Neuronal stem cell (in vitro differentiated cells): ENCODE measurements at regions not wholly inside any gene's neighbourhood (a gene's known extent, or its start where the extent isn't known, plus 50 kb on each side); places are given as distances from the start of the nearest gene placed in this dataset.

Experiments
- DNase-seq: peaks from one replicate; pipeline ENCODE4 v3.0.0-alpha.2; 2013; ENCODE audit warnings: low spot score
- H2AFZ ChIP-seq: one replicate; pipeline ENCODE4 v1.6.1; 2013; ENCODE audit warnings: mild to moderate bottlenecking, low read length, inconsistent platforms
- H2AK5ac ChIP-seq: 2 replicates; pipeline ENCODE4 v1.6.1; 2013; ENCODE audit warnings: low read depth, mild to moderate bottlenecking, inconsistent platforms, low read length, moderate library complexity, mixed read lengths
- H2BK120ac ChIP-seq: 2 replicates; pipeline ENCODE4 v1.6.1; 2013; ENCODE audit warnings: low read depth, mild to moderate bottlenecking, inconsistent platforms, low read length, moderate library complexity, mixed read lengths
- H2BK12ac ChIP-seq: one replicate; pipeline ENCODE4 v1.6.1; 2013; ENCODE audit warnings: low read length, inconsistent platforms
- H2BK15ac ChIP-seq: 2 replicates; pipeline ENCODE4 v1.6.1; 2013; ENCODE audit warnings: mild to moderate bottlenecking, low read length, inconsistent platforms, mixed read lengths
- H2BK5ac ChIP-seq: one replicate; pipeline ENCODE4 v1.6.1; 2013; ENCODE audit warnings: inconsistent platforms, mild to moderate bottlenecking, low read length, moderate library complexity
- H3K14ac ChIP-seq: one replicate; pipeline ENCODE4 v1.6.1; 2013; ENCODE audit warnings: low read length, inconsistent platforms
- H3K18ac ChIP-seq: 2 replicates; pipeline ENCODE4 v1.6.1; 2013; ENCODE audit warnings: low read length, inconsistent platforms
- H3K23ac ChIP-seq: 2 replicates; pipeline ENCODE4 v1.6.1; 2013; ENCODE audit warnings: low read depth, mild to moderate bottlenecking, mixed read lengths, low read length, inconsistent platforms; ENCODE audit not compliant: poor library complexity
- H3K27ac ChIP-seq: replicated peaks from 3 replicates; pipeline ENCODE4 v1.5.1; 2013; ENCODE audit warnings: low read length, inconsistent platforms
- H3K27me3 ChIP-seq, 3 experiments: 2 replicates each; pipeline ENCODE4 v1.6.1; 2013; ENCODE audit warnings: low read length in 3 of 3, mild to moderate bottlenecking in 2 of 3, inconsistent platforms in 1 of 3, low read depth in 1 of 3, mixed read lengths in 1 of 3, moderate library complexity in 1 of 3; ENCODE audit not compliant: control insufficient read depth in 3 of 3, insufficient read depth in 3 of 3
- H3K36me3 ChIP-seq, 2 donors: replicated peaks in 1 of 2; 2 replicates each; pipeline ENCODE4 v1.6.1; 2013; ENCODE audit warnings: low read length in 2 of 2; ENCODE audit not compliant: control insufficient read depth in 2 of 2, insufficient read depth in 2 of 2
- H3K4ac ChIP-seq: 2 replicates; pipeline ENCODE4 v1.6.1; 2013; ENCODE audit warnings: inconsistent platforms, mild to moderate bottlenecking, low read length, moderate library complexity
- H3K4me1 ChIP-seq, 2 donors: 1 replicate in 1 of 2; 2 replicates in 1 of 2; pipeline ENCODE4 v1.6.1; 2013; ENCODE audit warnings: low read length in 2 of 2, low read depth in 1 of 2; ENCODE audit not compliant: control insufficient read depth in 2 of 2, insufficient read depth in 1 of 2
- H3K4me2 ChIP-seq: one replicate; pipeline ENCODE4 v1.6.1; 2013; ENCODE audit warnings: mild to moderate bottlenecking, low read length, inconsistent platforms; ENCODE audit not compliant: insufficient read depth, poor library complexity, severe bottlenecking
- H3K4me3 ChIP-seq, 2 donors: 2 replicates each; pipeline ENCODE4 v1.5.1; 2013; ENCODE audit warnings: low read length in 2 of 2, mild to moderate bottlenecking in 2 of 2, inconsistent platforms in 1 of 2, moderate library complexity in 1 of 2
- H3K79me1 ChIP-seq: one replicate; pipeline ENCODE4 v1.6.1; 2013; ENCODE audit warnings: low read depth, mild to moderate bottlenecking, inconsistent platforms, low read length, moderate library complexity
- H3K9ac ChIP-seq: one replicate; pipeline ENCODE4 v1.6.1; 2013; ENCODE audit warnings: mild to moderate bottlenecking, low read depth, low read length, inconsistent platforms; ENCODE audit not compliant: poor library complexity
- H3K9me3 ChIP-seq, 2 donors: replicated peaks in 1 of 2; 2 replicates each; pipeline versions ENCODE3 to v1.6.1; 2013; ENCODE audit warnings: low read length in 2 of 2, mild to moderate bottlenecking in 2 of 2, inconsistent platforms in 1 of 2, low read depth in 1 of 2, mixed read lengths in 1 of 2, moderate library complexity in 1 of 2; ENCODE audit not compliant: control insufficient read depth in 2 of 2, insufficient read depth in 1 of 2
- H4K8ac ChIP-seq: one replicate; pipeline ENCODE4 v1.6.1; 2013; ENCODE audit warnings: low read depth, mild to moderate bottlenecking, inconsistent platforms, low read length, moderate library complexity
- H4K91ac ChIP-seq: one replicate; pipeline ENCODE4 v1.6.1; 2013; ENCODE audit warnings: low read length, low read depth, mild to moderate bottlenecking, inconsistent platforms; ENCODE audit not compliant: poor library complexity
- WGBS, 2 donors: extraction: QIAGEN DNeasy Blood & Tissue Kit; methylation state at CpG; one replicate each; pipeline ENCODE4 v1.1.7; 2013; ENCODE audit warnings: missing lambda C conversion rate in 2 of 2, mixed read lengths in 1 of 2; ENCODE audit not compliant: insufficient read length in 2 of 2, insufficient replicate concordance in 1 of 2; ENCODE audit errors: extremely low coverage in 2 of 2; 5-methylcytosine and 5-hydroxymethylcytosine counted together

DNA sequence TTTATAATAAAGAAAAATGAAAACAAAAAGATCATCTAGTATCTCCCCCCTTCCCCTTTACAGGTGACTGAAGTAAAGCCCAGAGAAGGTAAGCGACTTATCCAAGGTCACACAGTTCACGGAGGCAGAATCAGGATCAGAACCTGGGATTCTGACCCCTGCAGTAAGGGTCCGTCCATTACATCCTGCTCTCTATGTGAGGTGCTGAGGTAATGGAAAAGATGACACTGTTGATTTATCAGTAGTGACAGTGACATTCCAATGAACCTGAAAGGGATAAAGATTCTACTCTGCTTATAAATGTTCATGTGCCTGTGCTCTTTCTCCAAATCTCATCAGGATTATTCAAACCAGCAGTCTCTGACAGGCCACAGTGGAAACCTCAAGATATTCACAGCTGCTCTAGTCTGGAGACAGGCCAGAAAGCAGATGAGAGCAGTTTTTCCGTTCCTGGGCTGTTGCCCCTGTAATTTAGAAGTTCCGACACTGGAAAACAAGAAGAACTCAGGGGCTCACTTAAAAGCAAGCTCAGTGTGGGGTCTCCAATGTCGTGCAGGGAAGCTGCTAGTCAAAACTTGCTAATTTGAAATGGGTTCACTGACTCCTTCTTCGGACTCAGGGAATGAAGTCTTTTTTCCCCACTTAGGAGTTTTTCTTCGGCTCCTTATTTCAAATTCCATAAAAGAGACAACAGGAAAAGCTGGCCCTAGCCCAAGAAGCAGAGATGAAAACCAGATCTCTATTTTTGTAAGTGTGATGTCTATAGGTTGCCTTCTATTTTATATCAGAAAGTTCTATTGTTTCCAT lies 131.8 kb upstream of the EEA1 start:
- H3K4ac ChIP-seq = no peak overlapping the region
- no peak overlapping the region for H3K9ac ChIP-seq
- peaks cover 3 to 9% of the 10 kb centered on the region in 2 donors for H3K4me1 ChIP-seq
- peak overlapping the region; percentile 83 for H2AFZ ChIP-seq
- no peak overlapping the region for H2BK12ac ChIP-seq
- no CpG with 5 or more reads among the region's 8 CpGs for WGBS, 2 donors
- no peaks in the 10 kb centered on the region for H3K27me3 ChIP-seq
- no peaks in the 10 kb centered on the region for H3K79me1 ChIP-seq
- H4K8ac ChIP-seq = no peak overlapping the region
- no peak overlapping the region for H3K14ac ChIP-seq
- H2BK120ac ChIP-seq = no peak overlapping the region
- H2BK5ac ChIP-seq = no peak overlapping the region
- no peak overlapping the region for H2BK15ac ChIP-seq
- H3K23ac ChIP-seq = no peak overlapping the region
- no peak overlapping the region for H3K27ac ChIP-seq
- no peak overlapping the region for H3K4me3 ChIP-seq
- no peak overlapping the region for H2AK5ac ChIP-seq
- no peak for DNase-seq
- no peaks in the 10 kb centered on the region for H3K36me3 ChIP-seq
- H3K9me3 ChIP-seq = no peaks in the 10 kb centered on the region
- H3K4me2 ChIP-seq = no peak overlapping the region
- no peak overlapping the region for H4K91ac ChIP-seq
- no peak overlapping the region for H3K18ac ChIP-seq

- Histone ChIP-seq H3K36me3 (no peaks in the 10 kb centered on the region), H3K4me2 (no peak overlapping the region), H4K91ac (no peak overlapping the region), H3K9me3 (no peaks in the 10 kb centered on the region), H4K8ac (no peak overlapping the region), H2AK5ac (peak overlapping the region; percentile 9), H2BK12ac (no peak overlapping the region), H3K18ac (peak overlapping the region; percentile 73), H3K27ac (no peak overlapping the region), H2AFZ (no peak overlapping the region), H3K4me1 (peaks cover 3 to 9% of the 10 kb centered on the region in 2 donors), H3K9ac (no peak overlapping the region), H2BK15ac (no peak overlapping the region), H2BK5ac (no peak overlapping the region), H3K79me1 (no peaks in the 10 kb centered on the region), H3K14ac (no peak overlapping the region), H3K4ac (no peak overlapping the region), H3K23ac (no peak overlapping the region), H3K4me3 (peak overlapping the region in 1 of 2 donors; percentile 42), H2BK120ac (no peak overlapping the region), H3K27me3 (no peaks in the 10 kb centered on the region)
- no peak for DNase-seq
- WGBS, 2 donors = no CpG with 5 or more reads among the region's 9 CpGs
These were observed 132.7 kb upstream of the EEA1 start for GRCh38 chr12:93061473-93062419.

DNA sequence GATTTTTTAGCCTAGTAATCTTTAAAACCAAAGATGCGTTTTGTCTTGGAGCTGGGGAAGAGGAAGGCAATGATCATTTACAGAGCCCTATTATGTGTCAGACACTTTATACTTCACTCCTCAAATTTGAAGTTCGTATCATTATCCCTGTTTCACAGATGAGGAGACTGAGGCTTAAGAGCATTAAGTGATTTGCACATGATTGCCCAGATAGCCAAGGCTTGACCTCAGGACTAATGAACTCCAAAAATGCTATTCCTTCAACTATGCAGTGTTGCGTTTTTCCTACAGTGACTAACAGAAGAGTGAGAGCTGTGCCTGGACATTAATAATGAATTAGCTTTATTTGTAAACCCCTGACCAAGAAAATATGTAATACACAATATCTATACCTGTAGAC lies 136.8 kb upstream of the EEA1 start:
- peaks cover under 1 to 7% of the 10 kb centered on the region in 2 donors for H3K4me1 ChIP-seq
- no peak overlapping the region for H3K4me2 ChIP-seq
- no peak overlapping the region for H3K18ac ChIP-seq
- H3K9ac ChIP-seq = no peak overlapping the region
- H2BK12ac ChIP-seq = no peak overlapping the region
- H2AFZ ChIP-seq = no peak overlapping the region
- H3K4ac ChIP-seq = no peak overlapping the region
- no peak for DNase-seq
- no peak overlapping the region for H3K23ac ChIP-seq
- no peak overlapping the region for H3K27ac ChIP-seq
- no peaks in the 10 kb centered on the region for H3K36me3 ChIP-seq
- no peak overlapping the region for H4K91ac ChIP-seq
- H3K79me1 ChIP-seq = no peaks in the 10 kb centered on the region
- no peak overlapping the region for H4K8ac ChIP-seq
- no peak overlapping the region for H2BK15ac ChIP-seq
- H3K27me3 ChIP-seq = no peaks in the 10 kb centered on the region
- H3K14ac ChIP-seq = no peak overlapping the region
- H2BK5ac ChIP-seq = no peak overlapping the region
- no CpG with 5 or more reads among the region's 3 CpGs for WGBS, 2 donors
- no peaks in the 10 kb centered on the region for H3K9me3 ChIP-seq
- H2AK5ac ChIP-seq = no peak overlapping the region
- no peak overlapping the region for H2BK120ac ChIP-seq
- no peak overlapping the region for H3K4me3 ChIP-seq

DNA sequence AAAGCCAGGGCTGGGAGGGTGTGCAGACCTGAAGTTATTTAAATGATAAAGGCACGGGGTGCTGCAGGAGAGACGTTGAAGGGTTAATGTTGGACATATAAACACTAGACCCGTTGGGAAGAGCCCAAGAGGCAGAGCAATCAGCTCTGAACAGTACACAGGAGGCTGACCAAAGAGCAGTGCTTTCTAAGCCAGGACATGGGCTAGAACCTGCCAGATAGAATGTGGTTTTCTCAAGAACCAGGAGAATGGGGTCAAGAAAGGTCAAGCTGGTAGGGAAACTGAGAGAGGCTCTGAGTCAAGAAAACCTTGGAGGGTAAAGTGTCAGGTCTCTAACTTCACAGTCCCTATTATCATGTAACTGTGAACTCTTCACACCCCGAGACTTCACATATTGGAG lies 143.2 kb upstream of the EEA1 start:
- no peak overlapping the region for H3K18ac ChIP-seq
- no peak overlapping the region for H2AK5ac ChIP-seq
- no peaks in the 10 kb centered on the region for H3K79me1 ChIP-seq
- no CpG with 5 or more reads among the region's 4 CpGs for WGBS, 2 donors
- H2BK12ac ChIP-seq = no peak overlapping the region
- H2BK120ac ChIP-seq = no peak overlapping the region
- no peak overlapping the region for H4K91ac ChIP-seq
- H4K8ac ChIP-seq = no peak overlapping the region
- H3K4me2 ChIP-seq = no peak overlapping the region
- H3K4ac ChIP-seq = no peak overlapping the region
- H3K9ac ChIP-seq = no peak overlapping the region
- H3K4me1 ChIP-seq = peaks cover 0 to 2% of the 10 kb centered on the region in 2 donors
- no peak overlapping the region for H3K23ac ChIP-seq
- H3K4me3 ChIP-seq = no peak overlapping the region
- no peak overlapping the region for H2BK15ac ChIP-seq
- no peaks in the 10 kb centered on the region for H3K27me3 ChIP-seq
- no peak overlapping the region for H3K14ac ChIP-seq
- no peak for DNase-seq
- no peak overlapping the region for H2BK5ac ChIP-seq
- H2AFZ ChIP-seq = no peak overlapping the region
- H3K9me3 ChIP-seq = peaks cover 0 to 2% of the 10 kb centered on the region in 2 donors
- no peak overlapping the region for H3K27ac ChIP-seq
- no peaks in the 10 kb centered on the region for H3K36me3 ChIP-seq
